HPDE6-E6E7 (cell line): ENCODE measurements at regions not wholly inside any gene's neighbourhood (a gene's known extent, or its start where the extent isn't known, plus 50 kb on each side); places are given as distances from the start of the nearest gene placed in this dataset.
"Not testable (repeated sequence)": the region's sequence is repeated elsewhere in the genome, so short reads cannot be mapped to it uniquely, and the experiment has no call there.

Experiments
- DNase-seq: peaks from one replicate; pipeline ENCODE4 v3.0.0; 2011; ENCODE audit warnings: missing footprints; ENCODE audit errors: extremely low spot score

- no peak for DNase-seq
These were observed 425.9 kb downstream of the EPHA3 start for GRCh38 chr3:89533275-89533674.

GRCh38 chr3:89554587-89554986 is 447.2 kb downstream of the EPHA3 start:
- not testable (repeated sequence) for DNase-seq

GRCh38 chr3:89558711-89559110 is 451.3 kb downstream of the EPHA3 start:
- DNase-seq, result no peak

- no peak for DNase-seq
These were observed 453.1 kb downstream of the EPHA3 start for GRCh38 chr3:89560568-89560967.

GRCh38 chr3:89562373-89562772 is 455.0 kb downstream of the EPHA3 start:
- no peak for DNase-seq

GRCh38 chr3:89565098-89565497 is 457.7 kb downstream of the EPHA3 start:
- no peak for DNase-seq

GRCh38 chr3:89570465-89570864 is 463.0 kb downstream of the EPHA3 start:
- no peak for DNase-seq

- DNase-seq, result no peak
These were observed 463.9 kb downstream of the EPHA3 start for GRCh38 chr3:89571298-89571697.

- DNase-seq, result no peak
These were observed 464.3 kb downstream of the EPHA3 start for GRCh38 chr3:89571707-89572106.

GRCh38 chr3:89572261-89572660 is 464.8 kb downstream of the EPHA3 start:
- DNase-seq, result no peak

GRCh38 chr3:89576417-89576816 is 469.0 kb downstream of the EPHA3 start:
- DNase-seq, result no peak

GRCh38 chr3:89577637-89578530 is 470.5 kb downstream of the EPHA3 start:
- DNase-seq, result no peak

GRCh38 chr3:89580859-89581258 is 473.4 kb downstream of the EPHA3 start:
- DNase-seq, result no peak

- no peak for DNase-seq
These were observed 477.0 kb downstream of the EPHA3 start for GRCh38 chr3:89584398-89584797.

GRCh38 chr3:89586256-89586655 is 478.8 kb downstream of the EPHA3 start:
- no peak for DNase-seq

- DNase-seq, result no peak
These were observed 479.3 kb downstream of the EPHA3 start for GRCh38 chr3:89586676-89587075.

GRCh38 chr3:89606151-89606550 is 498.7 kb downstream of the EPHA3 start:
- DNase-seq, result no peak

GRCh38 chr3:89612027-89612426 is 504.6 kb downstream of the EPHA3 start:
- no peak for DNase-seq

GRCh38 chr3:89613241-89613640 is 505.8 kb downstream of the EPHA3 start:
- no peak for DNase-seq

- peak; percentile 12 for DNase-seq
These were observed 510.3 kb downstream of the EPHA3 start for GRCh38 chr3:89617706-89618105.

- DNase-seq, result no peak
These were observed 511.8 kb downstream of the EPHA3 start for GRCh38 chr3:89619263-89619662.

GRCh38 chr3:89622063-89622700 is 514.8 kb downstream of the EPHA3 start:
- no peak for DNase-seq

GRCh38 chr3:89624494-89624893 is 517.1 kb downstream of the EPHA3 start:
- DNase-seq, result no peak
